HFF-Myc (cell line): ENCODE measurements at regions not wholly inside any gene's neighbourhood (a gene's known extent, or its start where the extent isn't known, plus 50 kb on each side); places are given as distances from the start of the nearest gene placed in this dataset.

Experiments
- DNase-seq: peaks from one replicate; pipeline ENCODE4 v3.0.0-alpha.2; 2011; ENCODE audit warnings: low read depth; ENCODE audit errors: extremely low read depth
- H3K4me3 ChIP-seq: replicated peaks from 2 replicates; pipeline ENCODE4 v1.5.1; 2011; ENCODE audit warnings: low read depth, mild to moderate bottlenecking, control low read depth, low read length
- TF ChIP-seq, protein P1 (sequence below): IDR thresholded peaks from 2 replicates; pipeline ENCODE4 v1.5.1; 2012; ENCODE audit warnings: mild to moderate bottlenecking, low read depth, low read length, control low read depth; ENCODE audit errors: missing control alignments

DNA sequence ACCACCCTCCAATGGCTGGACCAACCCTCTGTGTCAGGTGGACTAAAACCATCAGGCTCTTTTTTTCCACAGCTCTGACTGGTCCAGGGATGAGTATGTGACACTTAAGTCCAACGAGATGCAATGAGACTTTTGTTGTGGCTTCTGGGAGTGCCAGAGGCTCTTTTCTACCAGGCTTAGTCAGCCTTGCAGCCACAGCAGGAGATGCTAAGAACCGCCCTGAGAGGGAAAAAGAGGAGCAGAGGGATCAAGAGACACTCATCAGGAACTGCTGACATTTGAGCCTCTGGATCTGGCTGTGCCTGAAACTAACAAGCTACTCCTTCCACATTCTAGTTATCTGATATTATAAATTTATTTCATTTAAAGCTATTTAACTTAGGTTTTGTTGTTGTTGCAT lies 270.9 kb upstream of the SULF2 start:
- DNase-seq: no peak
- H3K4me3 ChIP-seq: no peak overlapping the region
- TF ChIP-seq, protein P1, sequence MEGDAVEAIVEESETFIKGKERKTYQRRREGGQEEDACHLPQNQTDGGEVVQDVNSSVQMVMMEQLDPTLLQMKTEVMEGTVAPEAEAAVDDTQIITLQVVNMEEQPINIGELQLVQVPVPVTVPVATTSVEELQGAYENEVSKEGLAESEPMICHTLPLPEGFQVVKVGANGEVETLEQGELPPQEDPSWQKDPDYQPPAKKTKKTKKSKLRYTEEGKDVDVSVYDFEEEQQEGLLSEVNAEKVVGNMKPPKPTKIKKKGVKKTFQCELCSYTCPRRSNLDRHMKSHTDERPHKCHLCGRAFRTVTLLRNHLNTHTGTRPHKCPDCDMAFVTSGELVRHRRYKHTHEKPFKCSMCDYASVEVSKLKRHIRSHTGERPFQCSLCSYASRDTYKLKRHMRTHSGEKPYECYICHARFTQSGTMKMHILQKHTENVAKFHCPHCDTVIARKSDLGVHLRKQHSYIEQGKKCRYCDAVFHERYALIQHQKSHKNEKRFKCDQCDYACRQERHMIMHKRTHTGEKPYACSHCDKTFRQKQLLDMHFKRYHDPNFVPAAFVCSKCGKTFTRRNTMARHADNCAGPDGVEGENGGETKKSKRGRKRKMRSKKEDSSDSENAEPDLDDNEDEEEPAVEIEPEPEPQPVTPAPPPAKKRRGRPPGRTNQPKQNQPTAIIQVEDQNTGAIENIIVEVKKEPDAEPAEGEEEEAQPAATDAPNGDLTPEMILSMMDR: no peak

DNA sequence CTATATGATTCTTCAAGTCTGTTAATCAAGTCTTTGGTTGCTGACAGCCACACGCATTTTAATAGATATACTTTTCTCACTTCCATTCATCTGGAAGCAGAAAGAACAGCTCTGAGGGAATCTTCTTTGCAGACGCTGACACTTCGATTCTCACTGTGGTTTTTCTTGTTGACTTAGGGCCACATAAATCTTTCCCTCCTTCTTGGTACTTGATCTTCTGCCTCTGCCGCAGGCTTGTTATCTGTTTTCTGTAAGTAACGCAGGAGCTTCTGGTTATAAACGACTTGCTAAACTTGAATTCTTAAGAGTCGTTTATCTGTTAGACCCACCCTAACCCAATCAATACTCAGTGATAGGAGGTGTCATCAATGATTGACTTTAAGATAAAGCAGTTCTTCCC lies 268.8 kb upstream of the SULF2 start:
- TF ChIP-seq, protein P1: no peak
- no peak overlapping the region for H3K4me3 ChIP-seq
- DNase-seq: no peak

DNA sequence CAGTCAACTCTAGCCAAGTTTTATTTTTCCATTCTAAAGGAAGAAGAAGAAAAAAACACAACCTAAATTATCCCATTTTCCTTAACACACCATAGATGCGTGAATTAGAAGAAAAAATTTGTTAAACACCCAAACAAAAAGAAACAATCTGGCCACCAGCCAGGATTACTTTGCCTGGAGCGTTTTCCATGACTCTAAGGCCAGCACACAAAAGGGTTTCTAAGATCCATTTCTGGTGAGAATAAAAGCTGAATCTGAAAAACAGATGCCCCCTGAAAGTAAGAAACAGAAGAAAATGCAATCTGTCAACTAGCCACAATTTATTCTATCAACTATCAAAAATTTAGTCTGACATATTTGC lies 267.2 kb upstream of the SULF2 start:
- TF ChIP-seq, protein P1: no peak
- DNase-seq: no peak
- H3K4me3 ChIP-seq: no peak overlapping the region

DNA sequence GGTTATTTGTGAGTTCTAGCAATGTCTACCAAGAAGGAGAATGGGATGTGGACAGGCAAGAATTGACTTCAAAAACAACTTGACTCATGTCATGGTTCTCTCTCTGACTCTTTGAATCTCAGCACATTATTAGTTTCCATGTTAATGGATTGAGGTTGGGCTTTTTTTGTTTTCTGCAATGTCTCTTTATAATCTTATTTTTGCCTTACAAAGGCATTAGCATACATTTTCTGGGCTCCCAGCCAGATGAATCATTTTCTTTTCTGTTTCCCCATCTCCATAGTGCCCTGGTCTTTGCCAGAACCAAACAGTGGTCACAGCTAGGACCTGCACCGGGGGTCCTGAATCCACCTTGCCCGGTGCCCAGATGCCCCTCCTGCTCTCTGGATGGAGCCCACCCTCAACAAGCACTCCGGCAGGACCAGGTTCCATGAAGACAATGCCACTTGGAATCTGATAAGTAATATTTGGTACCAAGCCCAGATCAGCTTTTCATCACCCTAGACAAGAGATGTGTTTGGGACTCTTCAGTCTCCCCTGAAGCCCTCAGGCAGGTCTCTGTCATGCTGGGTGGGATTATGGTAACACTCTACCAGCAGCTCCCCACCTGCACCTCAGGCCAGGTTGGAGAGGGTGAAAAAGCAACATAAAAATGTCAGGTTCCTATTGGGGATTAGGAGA lies 266.7 kb upstream of the SULF2 start:
- peak; percentile 80 for DNase-seq
- TF ChIP-seq, protein P1: no peak
- no peak overlapping the region for H3K4me3 ChIP-seq

DNA sequence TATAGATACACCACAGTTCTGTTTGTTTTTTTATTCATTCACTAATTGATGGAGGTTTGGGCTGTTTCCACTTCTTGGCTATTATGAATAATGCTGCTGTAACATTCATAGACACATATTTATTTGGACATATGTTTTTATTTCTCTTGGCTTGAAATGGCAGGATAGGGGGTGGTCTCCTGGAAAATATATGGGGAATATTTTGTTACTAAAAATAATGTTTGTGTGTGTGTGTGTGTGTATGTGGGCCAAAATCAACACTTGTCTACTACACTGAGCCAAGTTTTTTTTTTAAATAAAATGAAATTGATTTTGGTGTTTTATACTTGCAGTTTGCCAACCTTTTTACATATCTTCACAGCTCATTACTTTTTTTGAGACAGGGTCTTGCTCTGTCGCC lies 264.4 kb upstream of the SULF2 start:
- no peak overlapping the region for H3K4me3 ChIP-seq
- no peak for DNase-seq
- TF ChIP-seq, protein P1: no peak

DNA sequence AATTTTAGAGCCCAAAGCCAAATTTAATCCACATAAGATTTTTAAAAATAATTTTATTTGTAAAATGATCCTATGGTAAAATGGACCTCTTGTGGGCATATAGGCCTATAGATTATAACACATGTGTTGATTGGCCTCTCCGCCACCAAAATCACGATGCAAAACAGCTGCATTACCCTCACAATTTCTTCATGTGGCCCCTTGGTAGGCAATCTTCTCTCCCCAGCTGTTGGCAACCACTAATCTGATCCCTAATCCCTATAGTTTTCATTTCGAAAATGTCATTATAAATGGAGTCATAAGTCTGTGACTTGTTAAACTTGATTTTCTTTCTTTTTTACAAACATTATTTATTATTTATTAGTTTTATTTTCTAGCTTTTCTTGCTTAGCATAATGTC lies 263.9 kb upstream of the SULF2 start:
- TF ChIP-seq, protein P1: no peak
- no peak for DNase-seq
- no peak overlapping the region for H3K4me3 ChIP-seq

DNA sequence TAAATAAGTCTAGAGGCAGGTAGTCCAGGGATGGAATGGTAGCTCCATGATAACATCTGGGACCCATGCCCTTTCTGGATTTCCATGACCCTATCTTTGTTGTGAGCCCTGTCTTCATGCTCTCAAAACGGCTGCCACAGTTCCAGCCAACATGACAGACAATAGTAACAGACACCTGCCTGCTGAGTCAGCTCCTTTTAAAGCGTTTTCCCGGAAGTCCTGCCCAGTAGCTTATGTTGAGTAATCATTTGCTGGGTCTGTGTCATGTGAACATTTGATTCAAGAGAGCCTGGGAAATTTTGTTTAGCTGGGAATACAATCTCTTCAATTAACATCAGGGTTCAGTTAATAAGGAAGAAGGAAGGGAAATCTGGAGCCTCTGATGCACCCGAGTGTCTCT lies 262.2 kb upstream of the SULF2 start:
- DNase-seq: no peak
- no peak overlapping the region for H3K4me3 ChIP-seq
- TF ChIP-seq, protein P1: no peak
